ENCODE measurements at regions not wholly inside any gene's neighbourhood (a gene's known extent, or its start where the extent isn't known, plus 50 kb on each side); places are given as distances from the start of the nearest gene placed in this dataset.
"Not testable (repeated sequence)": the region's sequence is repeated elsewhere in the genome, so short reads cannot be mapped to it uniquely, and the experiment has no call there.

DNA sequence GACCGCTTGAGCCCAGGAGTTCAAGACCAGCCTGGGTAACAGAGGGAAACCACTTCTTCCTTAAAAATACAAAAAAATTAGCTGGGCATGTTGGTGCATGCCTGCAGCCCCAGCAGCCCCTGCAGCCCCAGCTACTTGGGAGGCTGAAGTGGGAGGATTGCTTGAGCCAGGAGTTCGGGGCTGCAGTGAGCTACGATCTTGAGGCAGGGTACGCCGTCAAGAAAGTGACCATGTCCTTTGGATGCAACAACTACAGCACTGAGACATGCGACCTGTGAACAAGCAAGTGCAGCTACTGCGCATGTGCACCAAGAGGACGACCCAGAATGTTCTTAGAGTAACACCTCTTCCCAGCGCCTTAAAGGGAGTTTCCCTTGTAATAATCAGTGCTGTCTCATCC is 66.6 kb upstream of the ZNF479 start:
- CTCF ChIA-PET, result no interaction called here

DNA sequence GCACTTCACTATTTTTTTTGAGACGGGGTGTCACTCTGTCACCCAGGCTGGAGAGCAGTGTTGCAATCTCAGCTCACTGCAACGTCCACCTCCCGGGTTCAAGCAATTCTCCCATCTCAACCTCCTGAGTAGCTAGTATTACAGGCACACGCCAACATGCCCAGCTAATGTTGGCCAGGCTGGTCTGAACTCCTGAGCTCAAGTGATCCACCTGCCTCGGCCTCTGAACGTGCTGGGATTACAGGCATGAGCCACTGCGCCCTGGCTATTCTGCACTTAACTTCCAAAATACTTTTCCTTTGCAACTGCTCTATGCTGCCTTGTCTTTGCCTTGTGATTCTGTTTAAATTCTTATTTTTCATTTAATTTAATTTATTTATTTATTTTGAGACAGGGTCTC is 67.0 kb upstream of the ZNF479 start:
- CTCF ChIA-PET, result no interaction called here
- POLR2A ChIA-PET, result no interaction called here
- H3K27me3 Mint-ChIP-seq, result no peaks in the 10 kb centered on the region

More for the DNA sequence above, 66.6 kb upstream of the ZNF479 start:
- POLR2A ChIA-PET, result no interaction called here
- Mint-ChIP-seq H3K36me3 (ENCODE audit: low read depth) (no peaks in the 10 kb centered on the region), H3K27ac (no peak overlapping the region), H3K27me3 (no peaks in the 10 kb centered on the region), H3K4me1 (no peaks in the 10 kb centered on the region), H3K4me3 (no peak overlapping the region), H3K9me3 (peaks cover 8% of the 10 kb centered on the region)
- no peak for DNase-seq

GRCh38 chr7:57201021-57201894 is 69.0 kb upstream of the ZNF479 start:
- POLR2A ChIA-PET, result no interaction called here
- H3K36me3 Mint-ChIP-seq (ENCODE audit: low read depth), result no peaks in the 10 kb centered on the region
- CTCF ChIA-PET, result no interaction called here
- DNase-seq, result no peak
- H3K9me3 Mint-ChIP-seq, result peaks cover 10% of the 10 kb centered on the region
- no peaks in the 10 kb centered on the region for H3K27me3 Mint-ChIP-seq
- no peaks in the 10 kb centered on the region for H3K4me1 Mint-ChIP-seq
- no peak overlapping the region for H3K27ac Mint-ChIP-seq
- H3K4me3 Mint-ChIP-seq, result no peak overlapping the region

More for the DNA sequence above, 67.0 kb upstream of the ZNF479 start:
- Mint-ChIP-seq H3K36me3 (ENCODE audit: low read depth) (no peaks in the 10 kb centered on the region), H3K4me1 (no peaks in the 10 kb centered on the region), H3K9me3 (peaks cover 10% of the 10 kb centered on the region), H3K4me3 (no peak overlapping the region), H3K27ac (no peak overlapping the region)
- no peak for DNase-seq

GRCh38 chr7:57201895-57202210 is 69.6 kb upstream of the ZNF479 start:
- CTCF ChIA-PET, result no interaction called here
- no peak for DNase-seq
- H3K36me3 Mint-ChIP-seq (ENCODE audit: low read depth), result no peaks in the 10 kb centered on the region
- POLR2A ChIA-PET, result no interaction called here
- H3K27me3 Mint-ChIP-seq, result no peaks in the 10 kb centered on the region
- no peaks in the 10 kb centered on the region for H3K4me1 Mint-ChIP-seq
- H3K4me3 Mint-ChIP-seq, result no peak overlapping the region
- no peak overlapping the region for H3K27ac Mint-ChIP-seq
- peaks cover 10% of the 10 kb centered on the region for H3K9me3 Mint-ChIP-seq

DNA sequence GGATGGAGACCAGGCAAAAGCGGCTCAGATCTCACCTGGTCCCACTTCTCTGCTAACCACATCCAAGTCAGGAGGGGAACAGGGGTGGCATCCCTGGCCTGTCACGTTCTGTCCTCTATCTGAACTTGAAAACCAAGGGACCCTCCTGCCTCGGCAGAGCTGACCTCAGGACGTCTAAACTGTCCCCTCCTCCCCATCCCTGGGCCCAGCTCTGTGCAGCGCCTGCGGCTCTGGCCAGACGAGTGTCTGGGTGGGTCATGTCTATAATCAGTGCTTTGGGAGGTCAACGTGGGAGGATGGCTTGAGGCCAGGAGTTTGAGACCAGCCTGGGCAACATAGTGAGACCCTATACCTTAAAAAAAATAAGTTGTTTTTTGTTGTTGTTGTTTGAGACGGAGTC is 70.0 kb upstream of the ZNF479 start:
- Mint-ChIP-seq H3K36me3 (ENCODE audit: low read depth) (no peaks in the 10 kb centered on the region), H3K4me3 (no peak overlapping the region), H3K4me1 (no peaks in the 10 kb centered on the region), H3K27ac (no peak overlapping the region), H3K27me3 (no peaks in the 10 kb centered on the region), H3K9me3 (peaks cover 10% of the 10 kb centered on the region)
- ChIA-PET POLR2A (no interaction called here), CTCF (no interaction called here)
- DNase-seq, result no peak

DNA sequence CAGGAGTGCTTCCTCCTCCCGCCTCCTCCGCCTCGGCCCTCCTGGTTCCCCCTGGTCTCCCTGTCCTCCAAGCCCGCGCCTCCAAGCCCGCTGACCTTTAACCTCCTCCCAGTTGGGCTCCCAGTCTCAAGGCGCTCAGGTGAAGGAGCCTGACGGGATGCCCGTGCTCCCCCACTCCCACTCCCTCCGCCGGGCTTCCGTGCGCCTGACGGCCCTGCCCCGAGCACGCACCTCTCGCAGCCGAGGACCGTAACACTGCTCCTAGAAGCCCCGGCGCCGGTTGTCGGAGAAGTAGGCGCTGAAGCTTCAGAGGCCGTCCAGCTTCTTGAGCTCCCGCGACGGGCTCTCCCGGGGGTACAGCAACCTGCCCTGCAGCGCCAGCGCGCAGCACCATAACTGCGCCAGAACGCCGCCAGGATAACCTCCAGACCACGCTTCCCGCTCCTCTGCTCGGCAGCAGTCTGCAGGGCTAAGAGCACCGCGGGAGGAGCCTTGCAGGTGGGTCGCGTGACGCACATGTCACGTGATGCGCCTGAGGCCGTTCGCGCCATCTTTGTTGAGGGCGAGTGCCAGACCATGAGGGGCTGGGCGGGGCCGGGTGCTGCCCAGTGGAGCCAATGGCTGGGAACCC is 71.0 kb upstream of the ZNF479 start:
- no peak overlapping the region for H3K27ac Mint-ChIP-seq
- peaks cover 2% of the 10 kb centered on the region for H3K36me3 Mint-ChIP-seq (ENCODE audit: low read depth)
- DNase-seq, result no peak
- H3K9me3 Mint-ChIP-seq, result peaks cover 17% of the 10 kb centered on the region
- ChIA-PET CTCF (no interaction called here), POLR2A (no interaction called here)
- no peaks in the 10 kb centered on the region for H3K27me3 Mint-ChIP-seq
- H3K4me3 Mint-ChIP-seq, result no peak overlapping the region
- no peaks in the 10 kb centered on the region for H3K4me1 Mint-ChIP-seq

DNA sequence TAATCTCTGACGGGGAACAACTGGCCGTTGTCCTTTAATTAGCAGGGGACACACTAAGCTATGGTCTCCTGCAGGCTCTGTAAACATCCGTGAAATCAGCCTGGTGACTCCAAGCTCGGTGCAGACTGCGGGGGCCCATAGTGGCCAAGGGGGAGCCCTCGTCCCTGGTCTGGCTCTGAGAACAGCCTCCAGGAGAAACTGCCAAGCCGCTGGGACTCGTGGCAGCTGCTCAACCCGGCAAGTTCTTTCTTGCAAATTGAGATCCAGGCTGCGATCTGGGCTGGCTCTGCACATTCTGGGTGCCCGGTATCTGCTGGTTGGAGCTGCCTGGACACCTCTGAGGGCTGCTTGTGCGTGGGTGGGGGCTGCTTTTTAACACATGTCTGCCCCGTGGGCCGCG is 71.6 kb upstream of the ZNF479 start:
- H3K27ac Mint-ChIP-seq; POLR2A ChIA-PET; CTCF ChIA-PET; H3K36me3 Mint-ChIP-seq (ENCODE audit: low read depth); H3K4me1 Mint-ChIP-seq; DNase-seq; H3K4me3 Mint-ChIP-seq; H3K27me3 Mint-ChIP-seq: not testable (repeated sequence)
- peaks cover 22% of the 10 kb centered on the region for H3K9me3 Mint-ChIP-seq

- DNase-seq, result no peak
- Mint-ChIP-seq H3K4me3 (no peak overlapping the region), H3K9me3 (peaks cover 24% of the 10 kb centered on the region), H3K4me1 (no peaks in the 10 kb centered on the region), H3K27me3 (no peaks in the 10 kb centered on the region), H3K36me3 (ENCODE audit: low read depth) (peaks cover 2% of the 10 kb centered on the region), H3K27ac (no peak overlapping the region)
- POLR2A ChIA-PET, result no interaction called here
- CTCF ChIA-PET, result no interaction called here
Observed at GRCh38 chr7:57204411-57204811, 72.2 kb upstream of the ZNF479 start.

GRCh38 chr7:57205000-57205399 is 72.8 kb upstream of the ZNF479 start:
- H3K4me3 Mint-ChIP-seq, result no peak overlapping the region
- ChIA-PET POLR2A (no interaction called here), CTCF (no interaction called here)
- peaks cover 2% of the 10 kb centered on the region for H3K36me3 Mint-ChIP-seq (ENCODE audit: low read depth)
- H3K4me1 Mint-ChIP-seq, result no peaks in the 10 kb centered on the region
- DNase-seq, result no peak
- H3K9me3 Mint-ChIP-seq, result peaks cover 26% of the 10 kb centered on the region
- H3K27ac Mint-ChIP-seq, result no peak overlapping the region
- H3K27me3 Mint-ChIP-seq, result no peaks in the 10 kb centered on the region

- Mint-ChIP-seq H3K9me3 (peaks cover 26% of the 10 kb centered on the region), H3K4me1 (no peaks in the 10 kb centered on the region), H3K27ac (no peak overlapping the region), H3K36me3 (ENCODE audit: low read depth) (peaks cover 2% of the 10 kb centered on the region), H3K27me3 (no peaks in the 10 kb centered on the region), H3K4me3 (no peak overlapping the region)
- ChIA-PET CTCF (no interaction called here), POLR2A (no interaction called here)
- no peak for DNase-seq
Observed at GRCh38 chr7:57207836-57208235, 75.6 kb upstream of the ZNF479 start.

DNA sequence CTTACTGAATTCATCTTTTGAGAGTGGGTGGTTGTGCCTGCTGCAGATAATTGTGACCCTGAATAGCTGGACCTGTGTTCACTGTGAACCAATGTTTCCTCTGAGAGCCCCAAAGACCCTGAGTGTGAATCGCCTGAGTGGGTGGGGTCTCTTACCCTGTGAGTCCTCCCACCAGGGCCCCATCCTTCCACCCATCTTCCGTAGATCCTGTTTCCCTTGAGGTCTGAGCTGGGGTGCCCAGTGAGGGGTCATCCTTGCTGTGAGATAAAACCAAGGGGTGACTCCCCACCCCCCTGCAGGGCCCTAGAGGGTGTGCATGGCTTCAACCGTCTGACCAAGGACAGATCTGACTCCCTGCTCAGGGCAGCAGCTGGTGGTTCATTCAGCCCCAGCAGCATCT is 78.0 kb upstream of the ZNF479 start:
- no peak overlapping the region for H3K4me3 Mint-ChIP-seq
- POLR2A ChIA-PET, result no interaction called here
- H3K27ac Mint-ChIP-seq, result no peak overlapping the region
- no peaks in the 10 kb centered on the region for H3K27me3 Mint-ChIP-seq
- peaks cover 2% of the 10 kb centered on the region for H3K36me3 Mint-ChIP-seq (ENCODE audit: low read depth)
- H3K4me1 Mint-ChIP-seq, result no peaks in the 10 kb centered on the region
- CTCF ChIA-PET, result no interaction called here
- peaks cover 35% of the 10 kb centered on the region for H3K9me3 Mint-ChIP-seq
- no peak for DNase-seq

DNA sequence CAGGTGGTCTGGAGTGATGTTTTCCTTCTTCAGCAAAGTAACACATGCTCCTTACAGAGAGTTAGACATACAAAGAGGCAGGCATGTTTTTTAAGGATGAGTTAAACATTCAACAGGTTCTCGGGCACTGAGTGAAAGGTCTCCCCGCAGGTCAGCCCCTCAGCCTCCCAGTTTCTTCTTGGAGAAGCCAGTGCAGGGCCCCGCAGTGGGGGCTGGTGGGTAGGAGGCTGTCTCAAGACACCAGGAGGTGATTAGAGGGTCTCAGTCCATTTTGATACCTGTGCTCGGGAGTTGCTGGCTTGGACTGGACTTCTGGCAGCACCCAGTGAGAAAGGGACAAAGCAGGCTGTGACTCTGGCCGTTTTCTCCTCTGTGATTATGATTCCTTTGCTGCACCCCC is 78.6 kb upstream of the ZNF479 start:
- Mint-ChIP-seq H3K36me3 (ENCODE audit: low read depth) (peaks cover 2% of the 10 kb centered on the region), H3K9me3 (peaks cover 41% of the 10 kb centered on the region), H3K4me1 (no peaks in the 10 kb centered on the region), H3K4me3 (no peak overlapping the region), H3K27me3 (no peaks in the 10 kb centered on the region), H3K27ac (no peak overlapping the region)
- no peak for DNase-seq
- ChIA-PET POLR2A (interaction anchor here (0.6 kb wide), 1 partner anchor 9 kb away, joined by 3 read pairs; no protein-coding TSS in a partner anchor), CTCF (no interaction called here)

GRCh38 chr7:57211428-57212100 is 79.3 kb upstream of the ZNF479 start:
- Mint-ChIP-seq H3K36me3 (ENCODE audit: low read depth) (peaks cover 2% of the 10 kb centered on the region), H3K27me3 (no peaks in the 10 kb centered on the region), H3K4me1 (no peaks in the 10 kb centered on the region), H3K4me3 (no peak overlapping the region), H3K9me3 (peaks cover 45% of the 10 kb centered on the region), H3K27ac (no peak overlapping the region)
- ChIA-PET CTCF (no interaction called here), POLR2A (no interaction called here)
- no peak for DNase-seq

- Mint-ChIP-seq H3K4me3 (no peak overlapping the region), H3K4me1 (no peaks in the 10 kb centered on the region), H3K9me3 (peaks cover 58% of the 10 kb centered on the region), H3K36me3 (ENCODE audit: low read depth) (no peaks in the 10 kb centered on the region), H3K27ac (no peak overlapping the region), H3K27me3 (no peaks in the 10 kb centered on the region)
- ChIA-PET CTCF (no interaction called here), POLR2A (no interaction called here)
- DNase-seq, result no peak
Observed at GRCh38 chr7:57215423-57215822, 83.2 kb upstream of the ZNF479 start.
